Cardiac fibroblast (primary cell): ENCODE measurements at regions not wholly inside any gene's neighbourhood (a gene's known extent, or its start where the extent isn't known, plus 50 kb on each side); places are given as distances from the start of the nearest gene placed in this dataset.

ENCODE experiments used
- DNase-seq, 2 donors: peaks; one replicate each; pipeline versions ENCODE4 v3.0.0 to v3.0.0-alpha.2; 2010; ENCODE audit warnings: low read depth in 2 of 2
- H3K4me3 ChIP-seq, 2 donors: replicated peaks in 1 of 2; 1 replicate in 1 of 2; 2 replicates in 1 of 2; pipeline ENCODE4 v1.5.1; 2011; ENCODE audit warnings: low read depth in 2 of 2, low read length in 2 of 2, mild to moderate bottlenecking in 2 of 2, moderate library complexity in 1 of 2
- CTCF ChIP-seq: IDR thresholded peaks from one replicate; pipeline ENCODE4 v1.5.1; 2011; ENCODE audit warnings: low read depth, mild to moderate bottlenecking, low read length, inconsistent platforms

GRCh38 chr4:32158961-32159360 is 1438.8 kb downstream of the PCDH7 start:
- TF ChIP-seq CTCF = no peak
- DNase-seq = no peak
- no peak overlapping the region for H3K4me3 ChIP-seq

DNA sequence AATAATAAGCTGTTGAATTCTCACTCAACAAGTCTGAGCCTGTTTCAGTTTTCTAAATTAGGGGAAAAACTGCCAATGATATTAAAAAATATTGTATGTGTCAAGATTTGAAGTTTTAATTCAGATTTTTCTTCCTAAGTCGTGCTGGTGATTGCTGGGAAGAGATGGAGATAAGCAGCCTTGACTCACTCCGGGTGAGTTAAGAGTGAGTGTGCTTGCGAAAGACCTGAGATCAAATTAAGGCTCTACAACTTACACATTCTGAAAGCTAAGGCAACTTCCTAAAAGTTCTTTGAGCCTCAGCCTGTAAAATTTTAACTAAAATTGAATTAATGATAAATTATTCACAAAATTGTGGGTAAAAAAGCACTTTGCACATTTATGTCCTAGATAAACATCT is 1441.2 kb downstream of the PCDH7 start:
- TF ChIP-seq CTCF = no peak
- peak; percentile 29 to 71 for DNase-seq
- H3K4me3 ChIP-seq = no peak overlapping the region

- TF ChIP-seq CTCF = no peak
- no peak overlapping the region for H3K4me3 ChIP-seq
- no peak for DNase-seq
These were observed 1443.0 kb downstream of the PCDH7 start for GRCh38 chr4:32163125-32163524.

DNA sequence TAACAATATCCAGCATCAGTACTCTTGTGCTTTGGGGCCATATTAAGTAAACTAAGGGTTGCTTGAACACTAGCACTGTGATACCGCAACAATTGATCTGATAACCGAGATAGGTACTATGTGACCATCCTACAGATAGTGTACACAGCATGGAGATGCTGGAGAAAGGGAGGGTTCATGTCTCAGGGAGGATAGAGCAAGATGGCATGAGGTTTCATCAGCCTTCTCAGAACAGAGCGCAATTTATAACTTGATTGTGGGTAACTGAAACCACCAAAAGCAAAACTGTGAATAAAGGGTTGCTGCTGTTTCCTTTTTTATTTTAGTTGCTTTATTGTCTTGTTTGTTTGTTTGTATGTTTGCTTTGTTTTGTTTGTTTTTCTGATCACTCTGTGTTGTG is 1449.7 kb downstream of the PCDH7 start:
- H3K4me3 ChIP-seq = no peak overlapping the region
- TF ChIP-seq CTCF = no peak

GRCh38 chr4:32172086-32172485 is 1451.9 kb downstream of the PCDH7 start:
- no peak overlapping the region for H3K4me3 ChIP-seq
- TF ChIP-seq CTCF = no peak
- DNase-seq = no peak

More for the DNA sequence above, 1449.7 kb downstream of the PCDH7 start:
- no peak for DNase-seq

DNA sequence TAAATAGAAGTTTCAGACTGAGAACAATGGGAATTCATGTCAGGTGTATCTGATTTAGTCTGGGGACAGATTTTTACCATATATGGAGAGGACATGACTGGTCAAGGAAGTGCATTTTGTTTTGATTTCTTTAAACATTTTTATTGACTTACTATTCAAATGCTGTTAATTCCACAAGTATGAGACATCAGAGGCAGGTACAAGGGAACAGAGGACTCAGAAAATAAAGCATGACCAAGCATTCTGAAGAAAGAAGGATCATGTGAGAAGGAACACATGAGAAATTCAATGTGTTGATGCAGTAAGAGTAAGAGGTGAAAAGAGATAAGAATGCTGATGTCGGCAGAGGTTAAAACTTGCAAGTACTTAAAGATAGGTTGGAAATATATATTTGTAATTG is 1452.6 kb downstream of the PCDH7 start:
- no peak overlapping the region for H3K4me3 ChIP-seq
- peak; percentile 5 to 74 for DNase-seq
- TF ChIP-seq CTCF = no peak

DNA sequence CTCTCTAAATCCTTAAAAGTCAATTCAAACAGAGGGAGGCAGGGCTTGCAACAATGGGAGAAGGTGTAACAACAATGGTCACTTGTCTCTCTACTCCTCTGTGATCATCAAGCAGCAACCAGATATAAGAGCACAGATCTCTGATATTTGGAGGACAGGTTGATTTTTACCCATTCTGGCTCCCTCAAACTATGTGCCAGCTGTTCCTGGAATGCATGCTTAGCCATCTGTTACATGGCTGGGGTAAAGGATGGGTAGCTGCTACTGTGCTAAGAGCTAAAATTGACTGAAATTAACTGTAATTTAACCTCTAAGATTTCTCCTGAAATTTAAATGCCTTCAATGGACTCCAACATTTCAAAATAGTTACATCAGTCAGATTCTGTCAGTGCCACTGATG is 1459.9 kb downstream of the PCDH7 start:
- DNase-seq = no peak
- no peak overlapping the region for H3K4me3 ChIP-seq
- no peak for TF ChIP-seq CTCF
